Glutamatergic neuron (in vitro differentiated cells): ENCODE measurements at regions not wholly inside any gene's neighbourhood (a gene's known extent, or its start where the extent isn't known, plus 50 kb on each side); places are given as distances from the start of the nearest gene placed in this dataset.

ENCODE experiments used
- DNase-seq: peaks from one replicate; pipeline ENCODE4 v3.0.0; 2022
- H3K27ac Mint-ChIP-seq: one replicate; pipeline ENCODE4 v1.8.0; 2020; ENCODE audit warnings: mild to moderate bottlenecking, mixed read lengths, inconsistent platforms; ENCODE audit not compliant: unreplicated experiment
- H3K27me3 Mint-ChIP-seq: one replicate; pipeline ENCODE4 v1.8.0; 2020; ENCODE audit warnings: mild to moderate bottlenecking, moderate library complexity, mixed read lengths, inconsistent platforms; ENCODE audit not compliant: unreplicated experiment
- H3K36me3 Mint-ChIP-seq: one replicate; pipeline ENCODE4 v1.8.0; 2020; ENCODE audit warnings: mild to moderate bottlenecking, mixed read lengths, inconsistent platforms; ENCODE audit not compliant: unreplicated experiment
- H3K4me1 Mint-ChIP-seq: one replicate; pipeline ENCODE4 v1.8.0; 2020; ENCODE audit warnings: mild to moderate bottlenecking, low read depth, mixed read lengths, inconsistent platforms; ENCODE audit not compliant: unreplicated experiment
- H3K4me3 Mint-ChIP-seq: one replicate; pipeline ENCODE4 v1.8.0; 2020; ENCODE audit warnings: mild to moderate bottlenecking, mixed read lengths, inconsistent platforms; ENCODE audit not compliant: unreplicated experiment
- H3K9me3 Mint-ChIP-seq: one replicate; pipeline ENCODE4 v1.8.0; 2020; ENCODE audit warnings: mild to moderate bottlenecking, moderate library complexity, mixed read lengths, inconsistent platforms; ENCODE audit not compliant: unreplicated experiment
- TF ChIP-seq, protein P1 (sequence below): fragments of 200-600 bp; sonication (generic); IDR thresholded peaks from one replicate; pipeline ENCODE4 v1.5.0; 2021; ENCODE audit not compliant: partially characterized antibody, unreplicated experiment

DNA sequence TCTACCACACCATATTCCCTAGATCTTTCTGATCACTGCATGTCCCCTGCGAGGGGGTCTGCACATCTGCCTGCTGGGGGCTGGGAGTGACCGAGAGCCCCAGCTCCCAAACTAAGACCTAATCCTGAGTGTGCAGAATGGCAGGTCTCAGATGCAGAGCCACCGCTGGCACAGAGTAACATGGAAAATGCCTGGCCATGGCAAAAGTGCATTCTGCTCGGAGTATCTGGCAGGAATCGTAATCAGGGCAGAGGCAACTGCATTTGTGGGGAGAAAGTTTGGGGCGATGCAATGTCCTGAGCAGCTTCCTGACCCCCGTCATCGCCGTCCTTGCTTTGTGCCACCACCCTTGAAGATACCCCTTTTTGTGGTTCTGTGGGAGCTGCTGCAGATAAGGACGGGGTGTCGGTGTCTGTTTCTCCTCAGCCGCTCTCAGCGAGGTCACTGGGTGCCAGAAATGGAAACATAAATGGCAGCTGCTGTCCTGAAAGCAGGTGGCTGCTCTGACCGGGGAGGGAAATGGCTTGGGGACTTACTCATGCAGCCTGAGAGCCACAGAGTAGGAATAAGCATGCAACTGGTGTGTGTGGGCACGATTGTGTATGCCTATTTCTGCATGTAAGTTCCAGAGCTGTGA lies 157.9 kb downstream of the LY86 start:
- no peaks in the 10 kb centered on the region for H3K36me3 Mint-ChIP-seq
- peaks cover 5% of the 10 kb centered on the region for H3K9me3 Mint-ChIP-seq
- TF ChIP-seq, protein P1, sequence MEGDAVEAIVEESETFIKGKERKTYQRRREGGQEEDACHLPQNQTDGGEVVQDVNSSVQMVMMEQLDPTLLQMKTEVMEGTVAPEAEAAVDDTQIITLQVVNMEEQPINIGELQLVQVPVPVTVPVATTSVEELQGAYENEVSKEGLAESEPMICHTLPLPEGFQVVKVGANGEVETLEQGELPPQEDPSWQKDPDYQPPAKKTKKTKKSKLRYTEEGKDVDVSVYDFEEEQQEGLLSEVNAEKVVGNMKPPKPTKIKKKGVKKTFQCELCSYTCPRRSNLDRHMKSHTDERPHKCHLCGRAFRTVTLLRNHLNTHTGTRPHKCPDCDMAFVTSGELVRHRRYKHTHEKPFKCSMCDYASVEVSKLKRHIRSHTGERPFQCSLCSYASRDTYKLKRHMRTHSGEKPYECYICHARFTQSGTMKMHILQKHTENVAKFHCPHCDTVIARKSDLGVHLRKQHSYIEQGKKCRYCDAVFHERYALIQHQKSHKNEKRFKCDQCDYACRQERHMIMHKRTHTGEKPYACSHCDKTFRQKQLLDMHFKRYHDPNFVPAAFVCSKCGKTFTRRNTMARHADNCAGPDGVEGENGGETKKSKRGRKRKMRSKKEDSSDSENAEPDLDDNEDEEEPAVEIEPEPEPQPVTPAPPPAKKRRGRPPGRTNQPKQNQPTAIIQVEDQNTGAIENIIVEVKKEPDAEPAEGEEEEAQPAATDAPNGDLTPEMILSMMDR = no peak
- DNase-seq = no peak
- H3K27ac Mint-ChIP-seq = no peak overlapping the region
- H3K4me1 Mint-ChIP-seq = peaks cover 37% of the 10 kb centered on the region
- H3K4me3 Mint-ChIP-seq = no peak overlapping the region
- H3K27me3 Mint-ChIP-seq = peaks cover 7% of the 10 kb centered on the region

DNA sequence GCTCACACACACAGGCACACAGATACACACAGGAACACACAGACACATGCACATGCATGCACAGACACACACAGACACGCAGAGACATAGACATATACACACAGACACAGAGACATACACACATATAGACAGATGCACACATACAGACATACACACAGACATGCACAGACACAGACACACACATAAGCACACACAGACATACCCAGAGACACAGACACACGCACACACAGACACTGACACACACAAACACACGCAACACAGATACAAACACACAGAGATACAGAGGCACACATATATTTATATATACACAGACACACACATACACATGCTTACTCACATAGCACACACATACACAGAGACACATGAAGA lies 158.4 kb downstream of the LY86 start:
- H3K27ac Mint-ChIP-seq = no peak overlapping the region
- no peak for DNase-seq
- no peaks in the 10 kb centered on the region for H3K36me3 Mint-ChIP-seq
- TF ChIP-seq, protein P1 = no peak
- H3K27me3 Mint-ChIP-seq = peaks cover 7% of the 10 kb centered on the region
- H3K4me1 Mint-ChIP-seq = peaks cover 40% of the 10 kb centered on the region
- H3K4me3 Mint-ChIP-seq = no peak overlapping the region
- peaks cover 5% of the 10 kb centered on the region for H3K9me3 Mint-ChIP-seq

DNA sequence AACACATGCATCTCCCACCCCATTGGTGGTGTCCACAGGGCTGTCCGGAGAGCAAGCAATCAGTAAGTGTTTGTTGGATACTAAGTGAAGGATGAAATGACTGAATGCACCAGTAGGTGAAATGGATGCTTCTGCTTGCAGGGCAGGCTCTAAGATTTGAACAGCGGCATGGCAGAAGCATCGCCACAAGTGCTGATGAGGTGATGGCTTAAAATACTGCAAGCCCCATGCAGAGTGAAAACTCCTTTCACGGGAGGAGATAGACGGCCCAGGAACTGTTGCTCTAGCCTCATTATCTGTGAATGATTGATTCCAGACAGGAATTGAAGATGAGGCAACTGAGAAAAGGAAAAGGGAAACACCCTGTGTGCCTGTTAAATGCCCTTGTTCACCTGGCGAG lies 158.9 kb downstream of the LY86 start:
- no peaks in the 10 kb centered on the region for H3K36me3 Mint-ChIP-seq
- TF ChIP-seq, protein P1 = no peak
- no peak overlapping the region for H3K4me3 Mint-ChIP-seq
- DNase-seq = no peak
- peaks cover 42% of the 10 kb centered on the region for H3K4me1 Mint-ChIP-seq
- peaks cover 5% of the 10 kb centered on the region for H3K9me3 Mint-ChIP-seq
- peak overlapping the region; percentile 2 for H3K27ac Mint-ChIP-seq
- H3K27me3 Mint-ChIP-seq = peaks cover 7% of the 10 kb centered on the region

DNA sequence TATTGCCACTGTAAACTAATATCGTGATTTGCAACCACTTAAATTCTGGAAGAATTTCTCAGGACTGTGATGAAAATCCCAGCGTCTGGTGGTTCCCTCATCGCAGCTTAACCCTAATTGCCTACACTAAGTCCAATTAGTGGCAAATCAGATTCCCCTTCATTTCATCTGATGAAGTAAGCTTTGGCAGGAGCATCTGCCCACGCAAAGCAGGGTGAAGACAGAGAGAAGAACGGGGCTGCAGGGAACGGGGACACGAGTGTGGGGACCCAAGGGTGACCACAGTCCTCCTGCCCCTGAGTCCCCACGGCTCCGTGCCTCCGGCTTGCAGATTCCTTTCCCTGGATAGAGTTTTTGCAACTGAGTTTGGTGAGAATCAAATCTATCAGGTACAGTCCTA lies 159.5 kb downstream of the LY86 start:
- TF ChIP-seq, protein P1 = no peak
- no peaks in the 10 kb centered on the region for H3K36me3 Mint-ChIP-seq
- no peak overlapping the region for H3K27ac Mint-ChIP-seq
- peaks cover 5% of the 10 kb centered on the region for H3K9me3 Mint-ChIP-seq
- no peak overlapping the region for H3K4me3 Mint-ChIP-seq
- no peak for DNase-seq
- peaks cover 5% of the 10 kb centered on the region for H3K27me3 Mint-ChIP-seq
- H3K4me1 Mint-ChIP-seq = peaks cover 37% of the 10 kb centered on the region

DNA sequence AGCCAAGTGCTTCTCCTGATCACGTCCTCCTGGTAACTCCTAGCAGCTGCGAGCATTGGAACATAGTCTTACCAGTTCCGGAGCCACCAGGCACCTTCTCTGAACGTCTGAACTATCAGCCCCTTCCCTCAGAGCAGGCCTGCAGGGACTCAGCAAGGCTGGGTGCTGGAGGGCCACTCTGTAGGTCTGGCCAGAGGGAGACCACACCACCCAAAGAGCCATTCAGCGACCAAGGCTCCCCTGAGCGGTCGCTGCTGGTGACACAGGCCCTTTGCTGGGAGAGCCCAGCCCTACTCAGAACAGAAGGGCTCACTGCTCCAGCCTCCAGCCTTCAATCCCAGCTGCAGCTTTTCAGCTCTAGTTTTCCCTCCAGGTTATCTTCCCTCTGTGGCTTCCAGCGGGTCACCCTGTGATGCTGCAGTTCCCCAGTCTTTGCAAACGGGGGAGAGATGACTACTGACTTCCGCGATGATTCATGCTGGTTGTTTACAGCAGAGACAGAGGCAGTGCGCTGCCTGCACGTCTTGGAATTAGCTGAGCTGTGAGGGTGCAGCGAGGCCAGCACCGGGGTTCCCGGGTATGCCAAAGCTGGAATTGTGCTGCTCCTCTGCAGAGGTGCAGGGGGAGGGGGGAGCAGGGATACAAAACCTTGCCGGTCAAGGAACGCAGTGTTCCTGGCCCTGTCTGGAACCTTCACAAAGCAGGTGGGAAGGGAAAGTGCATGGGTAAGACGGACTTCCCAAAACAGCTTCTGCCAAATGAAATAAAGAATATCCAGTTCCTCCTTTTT lies 161.4 kb downstream of the LY86 start:
- Mint-ChIP-seq H3K4me3 (no peak overlapping the region), H3K27me3 (peaks cover 2% of the 10 kb centered on the region), H3K4me1 (peaks cover 37% of the 10 kb centered on the region), H3K27ac (peak overlapping the region; percentile 72), H3K9me3 (peaks cover 4% of the 10 kb centered on the region), H3K36me3 (no peaks in the 10 kb centered on the region)
- no peak for DNase-seq
- TF ChIP-seq, protein P1 = no peak
